Breast epithelium (tissue), 4 donors: ENCODE measurements at regions not wholly inside any gene's neighbourhood (a gene's known extent, or its start where the extent isn't known, plus 50 kb on each side); places are given as distances from the start of the nearest gene placed in this dataset.
"Not testable (repeated sequence)": the region's sequence is repeated elsewhere in the genome, so short reads cannot be mapped to it uniquely, and the experiment has no call there.

ENCODE experiments used
- DNase-seq, 2 donors: peaks; one replicate each; pipeline ENCODE4 v3.0.0-alpha.2; 2019; ENCODE audit warnings: low spot score in 2 of 2
- H3K27ac ChIP-seq, 2 donors: fragments of 200-600 bp; sonication (generic) in 1 of 2; one replicate each; pipeline ENCODE4 v1.5.1; 2016 to 2019; ENCODE audit warnings: mild to moderate bottlenecking in 1 of 2
- H3K27me3 ChIP-seq, 2 donors: fragments of 200-600 bp; sonication (generic) in 1 of 2; one replicate each; pipeline versions ENCODE4 v1.5.1 to v1.6.0; 2017 to 2019; ENCODE audit warnings: control low read depth in 1 of 2, mild to moderate bottlenecking in 1 of 2
- H3K36me3 ChIP-seq: fragments of 200-600 bp; one replicate; pipeline ENCODE4 v1.5.1; 2019
- H3K4me1 ChIP-seq, 2 donors: fragments of 200-600 bp; sonication (generic); one replicate each; pipeline ENCODE4 v1.5.1; 2016 to 2019; ENCODE audit warnings: control low read depth in 1 of 2
- H3K4me3 ChIP-seq, 3 donors: fragments of 200-600 bp; sonication (generic); 1 replicate in 2 of 3; 2 replicates in 1 of 3; pipeline ENCODE4 v1.5.1; 2016 to 2019; ENCODE audit warnings: mild to moderate bottlenecking in 3 of 3, moderate library complexity in 2 of 3
- H3K9me3 ChIP-seq, 2 donors: fragments of 200-600 bp; sonication (generic) in 1 of 2; one replicate each; pipeline ENCODE4 v1.5.1; 2016 to 2019; ENCODE audit warnings: control low read depth in 1 of 2
- CTCF ChIP-seq, 3 donors: fragments of 450-650 bp; IDR thresholded peaks; one replicate each; pipeline ENCODE4 v1.5.1; 2016 to 2017; ENCODE audit warnings: antibody characterized with exemption in 3 of 3, mild to moderate bottlenecking in 3 of 3, moderate library complexity in 3 of 3
- POLR2A ChIP-seq: fragments of 450-650 bp; IDR thresholded peaks from one replicate; pipeline ENCODE4 v1.6.1; 2016; ENCODE audit warnings: antibody characterized with exemption, mild to moderate bottlenecking, moderate library complexity
- POLR2AphosphoS5 ChIP-seq, 3 donors: sonication (generic); formaldehyde crosslinking; IDR thresholded peaks; one replicate each; pipeline ENCODE4 v1.6.1; 2017; ENCODE audit warnings: antibody characterized with exemption in 3 of 3
- intact Hi-C: fragments of 100-400 bp; cut with DNase I; formaldehyde crosslinking; loops from one replicate; pipeline ENCODE4 v1.15.1; 2023; ENCODE audit warnings: low total_unique reads

- DNase-seq, H3K27me3 ChIP-seq, H3K36me3 ChIP-seq, H3K27ac ChIP-seq, intact Hi-C loops, H3K4me3 ChIP-seq, H3K9me3 ChIP-seq, H3K4me1 ChIP-seq: not testable (repeated sequence)
Observed at GRCh38 chr5:44756097-44756496, 52.6 kb upstream of the MRPS30 start.

GRCh38 chr5:44747396-44747795, 61.4 kb upstream of the MRPS30 start:
- intact Hi-C loops, result no loop called here
- no peaks in the 10 kb centered on the region for H3K27me3 ChIP-seq
- H3K4me3 ChIP-seq, result no peak overlapping the region

GRCh38 chr5:44740660-44741059, 68.1 kb upstream of the MRPS30 start:
- DNase-seq, result no peak
- H3K27me3 ChIP-seq, result no peaks in the 10 kb centered on the region
- peaks cover 6% of the 10 kb centered on the region for H3K36me3 ChIP-seq
- H3K27ac ChIP-seq, result no peak overlapping the region
- no peaks in the 10 kb centered on the region for H3K9me3 ChIP-seq
- no peaks in the 10 kb centered on the region for H3K4me1 ChIP-seq
- H3K4me3 ChIP-seq, result no peak overlapping the region
- intact Hi-C loops, result no loop called here
- TF ChIP-seq POLR2AphosphoS5 (IDR thresholded peaks at IDR 0.05), result no peak
- no peak for TF ChIP-seq POLR2A
- no peak for TF ChIP-seq CTCF (IDR thresholded peaks at IDR 0.05)

More at GRCh38 chr5:44747396-44747795, 61.4 kb upstream of the MRPS30 start:
- no peaks in the 10 kb centered on the region for H3K4me1 ChIP-seq
- no peak for TF ChIP-seq POLR2A
- TF ChIP-seq CTCF (IDR thresholded peaks at IDR 0.05), result no peak
- TF ChIP-seq POLR2AphosphoS5 (IDR thresholded peaks at IDR 0.05), result no peak
- DNase-seq, result no peak
- no peak overlapping the region for H3K27ac ChIP-seq
- H3K9me3 ChIP-seq, result no peaks in the 10 kb centered on the region
- H3K36me3 ChIP-seq, result no peaks in the 10 kb centered on the region

GRCh38 chr5:44729536-44729935, 79.2 kb upstream of the MRPS30 start:
- intact Hi-C loops, result no loop called here
- Histone ChIP-seq H3K9me3 (peaks cover 0 to 9% of the 10 kb centered on the region in 2 donors), H3K27me3 (no peaks in the 10 kb centered on the region), H3K27ac (no peak overlapping the region), H3K4me1 (no peaks in the 10 kb centered on the region), H3K36me3 (no peaks in the 10 kb centered on the region), H3K4me3 (no peak overlapping the region)
- no peak for DNase-seq
- TF ChIP-seq POLR2A (no peak), POLR2AphosphoS5 (IDR thresholded peaks at IDR 0.05) (no peak), CTCF (IDR thresholded peaks at IDR 0.05) (no peak)

GRCh38 chr5:44727100-44727499, 81.6 kb upstream of the MRPS30 start:
- TF ChIP-seq CTCF (IDR thresholded peaks at IDR 0.05), result no peak
- no peak for TF ChIP-seq POLR2A
- no peak for TF ChIP-seq POLR2AphosphoS5 (IDR thresholded peaks at IDR 0.05)
- no peak for DNase-seq
- H3K9me3 ChIP-seq, result peaks cover 0 to 8% of the 10 kb centered on the region in 2 donors
- H3K4me3 ChIP-seq, result no peak overlapping the region
- H3K4me1 ChIP-seq, result no peaks in the 10 kb centered on the region
- H3K36me3 ChIP-seq, result no peaks in the 10 kb centered on the region
- H3K27ac ChIP-seq, result no peak overlapping the region
- no peaks in the 10 kb centered on the region for H3K27me3 ChIP-seq
- intact Hi-C loops, result no loop called here

- H3K36me3 ChIP-seq, result no peaks in the 10 kb centered on the region
- no peak for DNase-seq
- no peaks in the 10 kb centered on the region for H3K4me1 ChIP-seq
- H3K27ac ChIP-seq, result no peak overlapping the region
- H3K4me3 ChIP-seq, result no peak overlapping the region
- no peaks in the 10 kb centered on the region for H3K9me3 ChIP-seq
- intact Hi-C loops, result no loop called here
- TF ChIP-seq POLR2A, result no peak
- H3K27me3 ChIP-seq, result no peaks in the 10 kb centered on the region
Observed at GRCh38 chr5:44719856-44720255, 88.9 kb upstream of the MRPS30 start.
